ENCODE measurements at regions not wholly inside any gene's neighbourhood (a gene's known extent, or its start where the extent isn't known, plus 50 kb on each side); places are given as distances from the start of the nearest gene placed in this dataset.
A peak's percentile ranks its signal among the peaks of the same experiment; 100 is the strongest.

DNA sequence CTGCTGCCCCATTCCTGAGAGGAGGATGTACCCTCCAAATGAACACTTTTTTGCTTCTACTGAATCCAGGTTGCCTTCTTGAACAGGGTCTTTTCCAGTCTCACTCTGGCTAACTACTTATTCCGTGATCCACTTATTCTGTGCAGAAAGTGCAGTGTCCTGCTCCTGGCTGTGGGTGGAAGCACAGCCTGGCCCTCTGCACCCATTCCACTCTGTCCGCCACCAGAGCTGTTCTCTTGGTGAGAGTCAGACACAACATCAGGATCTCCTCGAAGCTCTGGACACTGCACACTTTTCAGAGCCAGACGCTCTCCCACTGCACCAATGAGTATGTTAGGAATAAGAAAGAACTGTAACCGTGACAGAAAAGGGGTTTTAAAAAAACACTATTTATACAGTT is 174.2 kb downstream of the MCHR2 start:
- in situ Hi-C loops (cut with MboI) (no loop called here), intact Hi-C loops (cut with micrococcal nuclease) (loop anchor here (5.0 kb wide), 1 partner anchor 538 kb away; no protein-coding TSS in a partner anchor)
- no peaks in the 10 kb centered on the region; a peak in 1 of 5 replicates for H3K4me1 ChIP-seq (replicated peaks in 1 of 2; ENCODE audit: control insufficient read depth in 2 of 2, insufficient read depth in 2 of 2, low read length in 2 of 2)
- TF ChIP-seq MXI1 (IDR thresholded peaks at IDR 0.05; ENCODE audit: low read depth, low read length) (no peak), TCF7 (IDR thresholded peaks at IDR 0.05; ENCODE audit: borderline replicate concordance) (no peak), BACH1 (tag; IDR thresholded peaks at IDR 0.05) (no peak), ZFP1 (CRISPR knock-in tag; IDR thresholded peaks at IDR 0.05) (no peak), PHB2 (IDR thresholded peaks at IDR 0.05; ENCODE audit: low read depth) (no peak), CEBPB (tag; IDR thresholded peaks at IDR 0.05) (no peak), LCOR (CRISPR knock-in tag; IDR thresholded peaks at IDR 0.05) (no peak), CBFA2T2 (conservative IDR thresholded peaks at IDR 0.05) (no peak)
- no peak overlapping the region for H2AFZ ChIP-seq (ENCODE audit: low read depth, low read length)
- ATAC-seq (peak; percentile 35; the same call in 1 of the 3 replicates), DNase-seq (ENCODE audit: extremely low read depth in 1 of 4, low spot score in 3 of 4) (no peak), FAIRE-seq (no peak)
- WGBS (ENCODE audit: insufficient coverage, low coverage, missing lambda C conversion rate), result 3% methylated on average over 5 of the region's 5 CpGs
- no peak overlapping the region for H3K4me2 ChIP-seq (ENCODE audit: insufficient read depth, low read length)
- peaks cover 0 to 4% of the 10 kb centered on the region in 2 experiments; a peak in 4 of 5 replicates for H3K27me3 ChIP-seq (ENCODE audit: control insufficient read depth in 2 of 2, insufficient read depth in 2 of 2, low read length in 2 of 2)
- no peaks in the 10 kb centered on the region for H3K9me1 ChIP-seq (ENCODE audit: control insufficient read depth, insufficient read depth, low read length)
- no peaks in the 10 kb centered on the region for H4K20me1 ChIP-seq (replicated peaks; ENCODE audit: control insufficient read depth, insufficient read depth, low read length)
- POLR2A ChIA-PET, result interaction anchor here (0.6 kb wide), 1 partner anchor 304 kb away, joined by 4 read pairs; no protein-coding TSS in a partner anchor
- CTCF ChIA-PET (ENCODE audit: low intra/inter-chr PET ratio), result no interaction called here
- no peak overlapping the region for H3K4me3 ChIP-seq
- no peaks in the 10 kb centered on the region for H3K79me2 ChIP-seq (ENCODE audit: control insufficient read depth, insufficient read depth, low read length)
- H3K36me3 ChIP-seq (ENCODE audit: control insufficient read depth, insufficient read depth, low read length), result no peaks in the 10 kb centered on the region
- no peak overlapping the region for H3K9ac ChIP-seq (ENCODE audit: insufficient read depth in 1 of 2, low read depth in 2 of 2, low read length in 2 of 2)
- no peak overlapping the region for H3K27ac ChIP-seq (ENCODE audit: extremely low read depth, low read depth, low read length)
- H3K9me3 ChIP-seq (replicated peaks; ENCODE audit: control insufficient read depth, insufficient read depth, low read depth, low read length), result no peaks in the 10 kb centered on the region
- BruUV-seq (replicated peaks), result no TSS peak

All from K562 (cell line).